GM12864 (cell line): ENCODE measurements at regions not wholly inside any gene's neighbourhood (a gene's known extent, or its start where the extent isn't known, plus 50 kb on each side); places are given as distances from the start of the nearest gene placed in this dataset.

Source experiments
- DNase-seq: peaks from one replicate; pipeline ENCODE4 v3.0.0-alpha.2; 2011; ENCODE audit warnings: low read depth
- H3K4me3 ChIP-seq: 2 replicates; pipeline ENCODE4 v1.5.1; 2011; ENCODE audit warnings: mild to moderate bottlenecking, low read depth, low read length, control low read depth
- TF ChIP-seq, protein P1 (sequence below): IDR thresholded peaks from 2 replicates; pipeline ENCODE4 v1.5.1; 2011; ENCODE audit warnings: low read depth, mild to moderate bottlenecking, moderate library complexity, low read length, control low read depth, inconsistent platforms; ENCODE audit errors: missing control alignments

DNA sequence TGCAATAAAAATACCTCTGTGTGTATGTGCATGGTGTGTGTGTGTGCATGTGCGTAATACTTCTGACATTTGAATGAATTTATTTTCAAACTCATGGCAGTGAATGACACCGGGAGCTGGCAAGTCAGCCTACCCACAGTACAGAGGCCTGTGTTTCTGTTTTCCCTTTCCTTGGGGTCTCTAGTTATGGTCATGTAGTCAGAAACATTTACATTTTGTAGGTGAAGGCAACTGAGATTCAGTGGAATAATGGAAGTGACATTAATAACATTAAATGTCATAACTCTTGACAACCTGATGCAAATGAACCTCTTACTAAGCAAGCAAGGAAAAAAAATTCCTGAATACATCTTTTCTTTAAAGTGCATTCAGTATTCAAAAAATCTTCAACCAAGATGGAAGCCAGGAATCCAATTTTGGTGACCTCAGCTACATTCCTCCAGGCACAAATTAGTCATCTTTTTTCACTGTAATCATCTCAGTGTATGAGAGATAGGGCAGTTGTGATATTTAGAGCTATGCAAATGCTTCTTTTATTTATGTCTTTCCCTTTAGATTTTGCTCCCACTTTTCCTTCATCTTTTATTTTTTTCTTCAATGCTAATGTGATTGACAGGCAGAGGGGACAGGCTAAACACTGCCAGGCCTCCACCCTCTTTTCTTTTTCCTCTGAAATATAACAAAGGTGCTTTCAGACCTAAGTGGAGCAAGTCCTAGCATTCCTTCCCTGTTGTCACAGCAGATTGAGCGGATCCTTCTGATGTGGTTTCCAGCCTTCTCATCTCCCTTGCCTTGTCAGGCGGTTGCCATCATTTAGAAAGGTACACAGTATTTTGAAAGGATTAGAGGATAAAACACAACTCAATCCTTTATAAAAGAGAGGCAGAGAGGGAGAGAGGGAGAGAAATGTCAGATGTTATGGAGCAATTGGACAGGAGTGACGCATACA, 569.8 kb upstream of the ADAMTS16 start:
- DNase-seq = no peak
- no peak overlapping the region for H3K4me3 ChIP-seq
- TF ChIP-seq, protein P1, sequence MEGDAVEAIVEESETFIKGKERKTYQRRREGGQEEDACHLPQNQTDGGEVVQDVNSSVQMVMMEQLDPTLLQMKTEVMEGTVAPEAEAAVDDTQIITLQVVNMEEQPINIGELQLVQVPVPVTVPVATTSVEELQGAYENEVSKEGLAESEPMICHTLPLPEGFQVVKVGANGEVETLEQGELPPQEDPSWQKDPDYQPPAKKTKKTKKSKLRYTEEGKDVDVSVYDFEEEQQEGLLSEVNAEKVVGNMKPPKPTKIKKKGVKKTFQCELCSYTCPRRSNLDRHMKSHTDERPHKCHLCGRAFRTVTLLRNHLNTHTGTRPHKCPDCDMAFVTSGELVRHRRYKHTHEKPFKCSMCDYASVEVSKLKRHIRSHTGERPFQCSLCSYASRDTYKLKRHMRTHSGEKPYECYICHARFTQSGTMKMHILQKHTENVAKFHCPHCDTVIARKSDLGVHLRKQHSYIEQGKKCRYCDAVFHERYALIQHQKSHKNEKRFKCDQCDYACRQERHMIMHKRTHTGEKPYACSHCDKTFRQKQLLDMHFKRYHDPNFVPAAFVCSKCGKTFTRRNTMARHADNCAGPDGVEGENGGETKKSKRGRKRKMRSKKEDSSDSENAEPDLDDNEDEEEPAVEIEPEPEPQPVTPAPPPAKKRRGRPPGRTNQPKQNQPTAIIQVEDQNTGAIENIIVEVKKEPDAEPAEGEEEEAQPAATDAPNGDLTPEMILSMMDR = no peak

- H3K4me3 ChIP-seq = no peak overlapping the region
- DNase-seq = no peak
- TF ChIP-seq, protein P1 = no peak
Measured at GRCh38 chr5:4571248-4571948, 568.7 kb upstream of the ADAMTS16 start.

DNA sequence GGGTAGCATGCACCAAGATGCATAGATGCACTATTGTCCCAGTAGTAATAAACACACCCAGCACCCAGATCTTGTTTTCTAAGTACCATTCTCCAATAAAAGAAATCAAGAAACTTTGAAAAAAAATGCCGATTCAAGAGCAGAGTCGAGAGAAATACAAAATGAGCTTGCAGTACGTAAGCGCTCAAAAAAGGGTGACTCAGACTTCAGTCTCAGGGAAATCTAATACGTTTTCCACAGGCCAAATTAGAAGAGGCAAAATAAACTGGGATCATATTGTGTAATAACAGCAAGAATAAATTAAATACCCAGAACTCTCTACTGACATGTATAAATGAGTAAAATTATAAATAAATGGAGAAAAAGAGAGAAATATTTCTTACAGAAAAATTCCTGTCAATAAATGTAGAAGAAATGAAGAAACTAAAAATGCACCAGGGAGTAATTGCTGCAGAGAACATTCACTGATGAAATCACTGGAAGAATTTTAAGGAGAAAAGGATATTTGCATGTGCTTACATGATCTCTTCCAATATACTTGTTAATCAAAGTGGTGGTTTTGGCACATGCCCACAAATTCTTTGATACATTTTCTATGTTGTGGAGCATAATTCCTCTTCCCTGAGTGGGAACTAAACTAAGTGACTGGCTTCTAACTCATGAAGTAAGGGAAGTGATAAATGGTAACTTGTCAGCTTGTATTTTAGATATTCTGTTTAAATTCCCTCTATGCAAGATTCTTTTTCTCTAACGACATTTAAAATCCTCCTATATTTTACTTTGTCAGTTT, 567.6 kb upstream of the ADAMTS16 start:
- no peak for DNase-seq
- TF ChIP-seq, protein P1 = no peak
- no peak overlapping the region for H3K4me3 ChIP-seq

GRCh38 chr5:4575608-4576007, 564.5 kb upstream of the ADAMTS16 start:
- no peak for DNase-seq
- TF ChIP-seq, protein P1 = no peak
- no peak overlapping the region for H3K4me3 ChIP-seq

GRCh38 chr5:4576161-4576748, 563.9 kb upstream of the ADAMTS16 start:
- DNase-seq = no peak
- no peak overlapping the region for H3K4me3 ChIP-seq
- TF ChIP-seq, protein P1 = no peak

DNA sequence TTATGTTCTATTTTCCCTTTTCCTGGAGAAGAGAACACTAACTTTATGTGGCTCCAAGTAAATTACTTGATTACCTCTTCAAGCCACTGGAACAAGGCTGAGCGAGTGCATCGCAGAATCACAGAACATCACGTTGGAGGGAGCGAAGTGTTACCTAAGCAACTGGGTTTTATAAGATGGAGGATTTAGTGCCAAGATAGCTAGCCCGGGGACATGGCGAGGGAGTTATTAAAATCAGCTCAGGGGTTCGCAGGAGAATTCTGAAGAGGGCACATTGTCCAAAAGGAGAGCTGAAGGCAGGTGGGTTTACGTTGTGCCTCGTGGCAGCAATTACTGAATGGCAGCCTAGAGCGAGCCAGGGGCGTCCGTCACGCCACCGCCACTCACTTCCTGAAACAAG, 563.2 kb upstream of the ADAMTS16 start:
- TF ChIP-seq, protein P1 = no peak
- no peak for DNase-seq
- H3K4me3 ChIP-seq = no peak overlapping the region
